HEK293 (cell line): ENCODE measurements at regions not wholly inside any gene's neighbourhood (a gene's known extent, or its start where the extent isn't known, plus 50 kb on each side); places are given as distances from the start of the nearest gene placed in this dataset.
"Not testable (repeated sequence)": the region's sequence is repeated elsewhere in the genome, so short reads cannot be mapped to it uniquely, and the experiment has no call there.

Source experiments
- CTCF ChIA-PET: fragments of 350-600 bp; formaldehyde crosslinking; extraction: SDS; loops from one replicate; lab custom pipeline; 2021; ENCODE audit warnings: antibody characterized with exemption; lab: Yijun Ruan, JAX
- POLR2A ChIA-PET: fragments of 300-600 bp; formaldehyde crosslinking; extraction: SDS; loops from one replicate; lab custom pipeline; 2020; ENCODE audit warnings: antibody characterized with exemption, inconsistent platforms; lab: Yijun Ruan, JAX
- H3K27ac ChIP-seq: fragments of 200-500 bp; sonication (Bioruptor generic); 2 replicates; pipeline ENCODE4 v1.5.1; 2014; ENCODE audit warnings: low read depth, low read length, control low read depth, inconsistent platforms; ENCODE audit errors: extremely low read depth
- H3K36me3 ChIP-seq, 2 experiments: fragments of 200-500 bp in 1 of 2; sonication (Bioruptor generic) in 1 of 2; 1 replicate in 1 of 2; 2 replicates in 1 of 2; pipeline ENCODE4 v1.5.1; 2014 to 2017; ENCODE audit warnings: inconsistent platforms in 2 of 2, low read length in 2 of 2; ENCODE audit not compliant: control insufficient read depth in 2 of 2, insufficient read depth in 1 of 2
- H3K4me1 ChIP-seq: fragments of 200-500 bp; sonication (Bioruptor generic); 2 replicates; pipeline ENCODE4 v1.5.1; 2014; ENCODE audit warnings: mild to moderate bottlenecking, low read length, inconsistent platforms; ENCODE audit not compliant: control insufficient read depth, insufficient read depth
- H3K4me3 ChIP-seq: 2 replicates; pipeline ENCODE4 v1.5.1; 2011; ENCODE audit warnings: low read depth, mild to moderate bottlenecking, control low read depth, low read length, moderate library complexity
- H3K9me3 ChIP-seq: fragments of 200-500 bp; sonication (Bioruptor generic); 2 replicates; pipeline ENCODE4 v1.5.1; 2014; ENCODE audit warnings: low read depth, low read length, inconsistent platforms; ENCODE audit not compliant: control insufficient read depth, insufficient read depth
- HOXA7 ChIP-seq: sonication (generic); formaldehyde crosslinking; IDR thresholded peaks from 2 replicates; pipeline ENCODE4 v1.8.1; 2022; ENCODE audit warnings: missing genetic modification reagents, borderline replicate concordance
- SP2 ChIP-seq: fragments of 450-650 bp; formaldehyde crosslinking; IDR thresholded peaks from 2 replicates; pipeline ENCODE4 v1.5.1; 2016; ENCODE audit warnings: missing biosample characterization, missing genetic modification characterization
- ZFHX2 ChIP-seq: fragments of 450-650 bp; formaldehyde crosslinking; conservative IDR thresholded peaks from 2 replicates; pipeline ENCODE4 v1.5.1; 2016; ENCODE audit warnings: missing biosample characterization, missing genetic modification characterization
- ZFP41 ChIP-seq: fragments of 450-650 bp; formaldehyde crosslinking; IDR thresholded peaks from 2 replicates; pipeline ENCODE4 v1.5.1; 2016; ENCODE audit warnings: missing biosample characterization, missing genetic modification characterization, borderline replicate concordance
- ZFP69B ChIP-seq: fragments of 450-650 bp; formaldehyde crosslinking; IDR thresholded peaks from 2 replicates; pipeline ENCODE4 v1.5.1; 2016; ENCODE audit warnings: missing biosample characterization, missing genetic modification characterization
- ZNF10 ChIP-seq: fragments of 450-650 bp; formaldehyde crosslinking; IDR thresholded peaks from 2 replicates; pipeline ENCODE4 v1.5.1; 2017; ENCODE audit warnings: missing biosample characterization, missing genetic modification characterization
- ZNF132 ChIP-seq: fragments of 450-650 bp; formaldehyde crosslinking; IDR thresholded peaks from 2 replicates; pipeline ENCODE4 v1.5.1; 2017; ENCODE audit warnings: missing biosample characterization, missing genetic modification characterization, borderline replicate concordance
- ZNF221 ChIP-seq: fragments of 450-650 bp; formaldehyde crosslinking; IDR thresholded peaks from 2 replicates; pipeline ENCODE4 v1.5.1; 2017; ENCODE audit warnings: missing biosample characterization, missing genetic modification characterization, borderline replicate concordance
- ZNF223 ChIP-seq: fragments of 450-650 bp; formaldehyde crosslinking; IDR thresholded peaks from 2 replicates; pipeline ENCODE4 v1.5.1; 2016; ENCODE audit warnings: missing biosample characterization, missing genetic modification characterization
- ZNF311 ChIP-seq: fragments of 450-650 bp; formaldehyde crosslinking; IDR thresholded peaks from 2 replicates; pipeline ENCODE4 v1.5.1; 2017; ENCODE audit warnings: missing biosample characterization, missing genetic modification characterization, borderline replicate concordance
- ZNF341 ChIP-seq: fragments of 450-650 bp; formaldehyde crosslinking; IDR thresholded peaks from 2 replicates; pipeline ENCODE4; 2016; ENCODE audit warnings: low read depth, missing biosample characterization, missing genetic modification characterization
- ZNF394 ChIP-seq: fragments of 450-650 bp; formaldehyde crosslinking; IDR thresholded peaks from 2 replicates; pipeline ENCODE4 v1.5.1; 2016; ENCODE audit warnings: missing biosample characterization, missing genetic modification characterization, mild to moderate bottlenecking, moderate library complexity, borderline replicate concordance
- ZNF423 ChIP-seq: fragments of 450-650 bp; formaldehyde crosslinking; IDR thresholded peaks from 2 replicates; pipeline ENCODE4 v1.5.1; 2016; ENCODE audit warnings: missing biosample characterization, missing genetic modification characterization
- ZNF426 ChIP-seq: fragments of 450-650 bp; formaldehyde crosslinking; IDR thresholded peaks from 2 replicates; pipeline ENCODE4 v1.5.1; 2017; ENCODE audit warnings: missing biosample characterization, missing genetic modification characterization, mild to moderate bottlenecking, inconsistent platforms, moderate library complexity
- ZNF560 ChIP-seq: fragments of 450-650 bp; formaldehyde crosslinking; IDR thresholded peaks from 2 replicates; pipeline ENCODE4 v1.5.1; 2017; ENCODE audit warnings: missing biosample characterization, missing genetic modification characterization, borderline replicate concordance
- ZNF677 ChIP-seq: fragments of 450-650 bp; IDR thresholded peaks from 2 replicates; pipeline ENCODE4 v1.5.0; 2018; ENCODE audit warnings: missing biosample characterization, mild to moderate bottlenecking, missing genetic modification characterization, moderate library complexity
- ZNF785 ChIP-seq: fragments of 450-650 bp; formaldehyde crosslinking; IDR thresholded peaks from 2 replicates; pipeline ENCODE4 v1.5.1; 2016; ENCODE audit warnings: missing biosample characterization, missing genetic modification characterization
- ZNF843 ChIP-seq: fragments of 450-650 bp; formaldehyde crosslinking; IDR thresholded peaks from 2 replicates; pipeline ENCODE4 v1.5.1; 2016; ENCODE audit warnings: missing biosample characterization, missing genetic modification characterization
- TF ChIP-seq, protein P1 (sequence below): fragments of 450-650 bp; IDR thresholded peaks from 2 replicates; pipeline ENCODE4 v1.5.1; 2018; ENCODE audit warnings: missing biosample characterization, missing genetic modification characterization
- TF ChIP-seq, protein P2 (sequence below): fragments of 450-650 bp; formaldehyde crosslinking; IDR thresholded peaks from 2 replicates; pipeline ENCODE4 v1.5.1; 2016; ENCODE audit warnings: missing biosample characterization, missing genetic modification characterization
- TF ChIP-seq, protein P3 (sequence below): fragments of 450-650 bp; formaldehyde crosslinking; IDR thresholded peaks from 2 replicates; pipeline ENCODE4 v1.5.1; 2017; ENCODE audit warnings: missing biosample characterization, missing genetic modification characterization
- TF ChIP-seq, protein P4 (sequence below): fragments of 450-650 bp; formaldehyde crosslinking; IDR thresholded peaks from 2 replicates; pipeline ENCODE4 v1.5.1; 2016; ENCODE audit warnings: missing biosample characterization, missing genetic modification characterization, low read depth

DNA sequence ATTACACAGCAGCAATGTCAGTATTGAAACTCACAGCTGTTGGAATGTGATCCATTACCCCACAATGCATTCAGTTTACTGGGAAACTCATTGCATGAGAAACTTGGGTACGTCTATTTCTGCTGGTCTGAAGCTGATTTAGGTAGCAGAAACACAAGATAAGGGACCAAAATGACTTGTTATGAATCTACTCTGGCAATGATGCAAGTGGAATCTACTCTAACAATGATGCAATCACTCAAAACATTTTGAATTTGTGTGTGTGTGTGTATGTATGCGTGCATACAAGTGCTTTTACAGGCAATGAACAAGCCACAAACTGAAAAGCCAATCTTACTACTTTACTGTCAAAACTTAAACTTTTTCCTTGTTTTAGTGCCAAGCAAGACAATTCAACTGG is 406.7 kb downstream of the ADCYAP1 start (continued):
- TF ChIP-seq ZNF223 = no peak
- TF ChIP-seq ZNF785 (tag by site-specific recombination) = no peak
- TF ChIP-seq ZFP69B = no peak
- no peak for TF ChIP-seq ZNF560
- TF ChIP-seq, protein P1, sequence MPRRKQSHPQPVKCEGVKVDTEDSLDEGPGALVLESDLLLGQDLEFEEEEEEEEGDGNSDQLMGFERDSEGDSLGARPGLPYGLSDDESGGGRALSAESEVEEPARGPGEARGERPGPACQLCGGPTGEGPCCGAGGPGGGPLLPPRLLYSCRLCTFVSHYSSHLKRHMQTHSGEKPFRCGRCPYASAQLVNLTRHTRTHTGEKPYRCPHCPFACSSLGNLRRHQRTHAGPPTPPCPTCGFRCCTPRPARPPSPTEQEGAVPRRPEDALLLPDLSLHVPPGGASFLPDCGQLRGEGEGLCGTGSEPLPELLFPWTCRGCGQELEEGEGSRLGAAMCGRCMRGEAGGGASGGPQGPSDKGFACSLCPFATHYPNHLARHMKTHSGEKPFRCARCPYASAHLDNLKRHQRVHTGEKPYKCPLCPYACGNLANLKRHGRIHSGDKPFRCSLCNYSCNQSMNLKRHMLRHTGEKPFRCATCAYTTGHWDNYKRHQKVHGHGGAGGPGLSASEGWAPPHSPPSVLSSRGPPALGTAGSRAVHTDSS = no peak
- no peak for TF ChIP-seq ZNF10 (tag by site-specific recombination)
- TF ChIP-seq ZNF426 (tag by site-specific recombination) = no peak

DNA sequence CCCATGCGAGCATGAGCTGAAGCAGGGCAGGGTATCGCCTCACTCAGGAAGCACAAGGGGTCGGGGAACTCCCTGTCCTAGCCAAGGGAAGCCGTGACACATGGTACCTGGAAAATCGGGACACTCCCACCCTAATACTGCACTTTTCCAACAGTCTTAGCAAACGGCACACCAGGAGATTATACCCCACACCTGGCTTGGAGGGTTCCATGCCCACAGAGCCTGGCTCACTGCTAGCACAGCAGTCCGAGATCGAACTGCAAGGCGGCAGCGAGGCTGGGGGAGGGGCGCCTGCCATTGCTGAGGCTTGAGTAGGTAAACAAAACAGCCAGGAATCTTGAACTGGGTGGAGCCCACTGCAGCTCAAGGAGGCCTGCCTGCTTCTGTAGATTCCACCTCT is 430.7 kb downstream of the ADCYAP1 start:
- H3K4me1 ChIP-seq, POLR2A ChIA-PET, CTCF ChIA-PET, H3K36me3 ChIP-seq, H3K9me3 ChIP-seq, H3K27ac ChIP-seq, H3K4me3 ChIP-seq: not testable (repeated sequence)

DNA sequence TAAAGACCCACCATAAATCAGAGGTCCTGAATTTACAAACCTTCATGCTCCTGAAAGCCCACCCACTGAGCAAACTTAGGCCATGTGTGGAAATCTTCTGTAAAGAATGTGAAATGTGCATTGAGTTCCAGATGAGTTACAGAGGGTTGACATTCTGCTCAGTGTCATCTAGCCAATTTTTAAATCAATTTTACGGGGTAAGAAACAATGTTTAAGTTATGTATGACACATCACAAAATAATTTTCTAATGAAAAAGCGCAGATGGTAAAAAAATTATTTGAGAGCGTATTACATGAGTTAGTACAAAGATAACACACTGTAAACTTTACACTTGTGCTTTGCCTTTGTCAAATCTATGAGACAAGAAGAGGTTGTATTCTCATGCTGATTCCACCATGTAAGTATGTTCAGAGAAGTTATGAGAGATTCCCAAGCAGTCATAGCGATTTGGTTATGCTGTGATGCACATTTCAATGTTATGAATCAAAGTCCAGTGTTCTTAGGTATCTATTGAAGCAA is 446.3 kb downstream of the ADCYAP1 start:
- H3K9me3 ChIP-seq = no peaks in the 10 kb centered on the region
- no peak overlapping the region for H3K4me3 ChIP-seq
- no peak overlapping the region for H3K27ac ChIP-seq
- ChIA-PET CTCF (no interaction called here), POLR2A (no interaction called here)
- no peaks in the 10 kb centered on the region for H3K4me1 ChIP-seq
- TF ChIP-seq, protein P2, sequence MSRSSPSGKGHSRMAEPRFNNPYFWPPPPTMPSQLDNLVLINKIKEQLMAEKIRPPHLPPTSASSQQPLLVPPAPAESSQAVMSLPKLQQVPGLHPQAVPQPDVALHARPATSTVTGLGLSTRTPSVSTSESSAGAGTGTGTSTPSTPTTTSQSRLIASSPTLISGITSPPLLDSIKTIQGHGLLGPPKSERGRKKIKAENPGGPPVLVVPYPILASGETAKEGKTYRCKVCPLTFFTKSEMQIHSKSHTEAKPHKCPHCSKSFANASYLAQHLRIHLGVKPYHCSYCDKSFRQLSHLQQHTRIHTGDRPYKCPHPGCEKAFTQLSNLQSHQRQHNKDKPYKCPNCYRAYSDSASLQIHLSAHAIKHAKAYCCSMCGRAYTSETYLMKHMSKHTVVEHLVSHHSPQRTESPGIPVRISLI (tag by site-specific recombination) = no peak
- TF ChIP-seq HOXA7 (CRISPR knock-in tag) (no peak), ZNF341 (no peak)
- no peaks in the 10 kb centered on the region for H3K36me3 ChIP-seq

DNA sequence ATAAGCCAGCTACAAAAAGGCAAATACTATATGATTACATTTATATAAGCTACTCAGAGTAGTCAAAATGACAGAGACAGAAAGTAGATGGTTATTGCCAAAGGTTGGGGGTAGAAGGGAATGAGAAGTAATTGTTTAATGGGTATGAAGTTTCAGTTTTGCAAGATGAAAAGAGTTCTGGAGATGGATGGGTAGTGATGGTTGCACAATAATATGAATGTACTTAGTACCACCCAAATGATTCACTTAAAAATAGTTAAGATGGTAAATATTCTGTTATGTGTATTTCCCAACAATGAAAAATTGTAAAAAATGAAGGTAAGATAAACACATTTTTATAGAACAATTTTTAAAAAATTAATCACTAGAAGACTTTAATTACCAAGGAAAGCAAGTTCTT is 448.4 kb downstream of the ADCYAP1 start:
- no peak overlapping the region for H3K27ac ChIP-seq
- CTCF ChIA-PET = no interaction called here
- H3K4me1 ChIP-seq = no peaks in the 10 kb centered on the region
- no peak for TF ChIP-seq ZNF394 (tag by site-specific recombination)
- no peak for TF ChIP-seq SP2 (tag by site-specific recombination)
- no peak overlapping the region for H3K4me3 ChIP-seq
- no peaks in the 10 kb centered on the region for H3K9me3 ChIP-seq
- POLR2A ChIA-PET = no interaction called here
- no peaks in the 10 kb centered on the region for H3K36me3 ChIP-seq

DNA sequence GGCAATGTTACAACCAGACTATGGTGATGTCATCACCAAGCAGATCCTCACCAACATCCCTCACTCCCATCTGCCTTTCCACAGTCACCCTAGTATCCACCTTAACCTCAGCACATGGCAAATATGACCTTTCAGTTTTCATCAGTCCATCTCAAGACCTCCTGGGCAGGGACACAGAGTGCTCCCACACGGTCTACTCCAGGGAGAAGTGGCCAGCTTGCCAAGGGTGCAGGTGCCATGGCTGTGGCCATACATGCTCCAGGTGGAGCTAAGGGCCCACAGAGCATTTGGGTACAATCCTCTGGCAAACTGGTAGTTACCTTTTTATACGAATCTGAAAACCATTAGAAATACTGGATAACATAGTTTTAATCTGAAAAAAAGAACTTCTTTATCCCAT is 453.1 kb downstream of the ADCYAP1 start:
- Histone ChIP-seq H3K4me3 (no peak overlapping the region), H3K4me1 (no peaks in the 10 kb centered on the region), H3K27ac (no peak overlapping the region), H3K9me3 (no peaks in the 10 kb centered on the region), H3K36me3 (no peaks in the 10 kb centered on the region)
- CTCF ChIA-PET = no interaction called here
- POLR2A ChIA-PET = no interaction called here
- TF ChIP-seq ZNF843 (tag by site-specific recombination) (no peak), ZFP41 (no peak), ZNF423 (tag by site-specific recombination) (no peak), ZNF132 (tag by site-specific recombination) (no peak), ZNF311 (tag by site-specific recombination) (no peak), ZFHX2 (tag by site-specific recombination) (no peak), ZNF221 (tag by site-specific recombination) (no peak), ZNF677 (tag by site-specific recombination) (no peak)
- TF ChIP-seq, protein P3, sequence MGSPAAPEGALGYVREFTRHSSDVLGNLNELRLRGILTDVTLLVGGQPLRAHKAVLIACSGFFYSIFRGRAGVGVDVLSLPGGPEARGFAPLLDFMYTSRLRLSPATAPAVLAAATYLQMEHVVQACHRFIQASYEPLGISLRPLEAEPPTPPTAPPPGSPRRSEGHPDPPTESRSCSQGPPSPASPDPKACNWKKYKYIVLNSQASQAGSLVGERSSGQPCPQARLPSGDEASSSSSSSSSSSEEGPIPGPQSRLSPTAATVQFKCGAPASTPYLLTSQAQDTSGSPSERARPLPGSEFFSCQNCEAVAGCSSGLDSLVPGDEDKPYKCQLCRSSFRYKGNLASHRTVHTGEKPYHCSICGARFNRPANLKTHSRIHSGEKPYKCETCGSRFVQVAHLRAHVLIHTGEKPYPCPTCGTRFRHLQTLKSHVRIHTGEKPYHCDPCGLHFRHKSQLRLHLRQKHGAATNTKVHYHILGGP (tag by site-specific recombination) = no peak
- TF ChIP-seq, protein P4, sequence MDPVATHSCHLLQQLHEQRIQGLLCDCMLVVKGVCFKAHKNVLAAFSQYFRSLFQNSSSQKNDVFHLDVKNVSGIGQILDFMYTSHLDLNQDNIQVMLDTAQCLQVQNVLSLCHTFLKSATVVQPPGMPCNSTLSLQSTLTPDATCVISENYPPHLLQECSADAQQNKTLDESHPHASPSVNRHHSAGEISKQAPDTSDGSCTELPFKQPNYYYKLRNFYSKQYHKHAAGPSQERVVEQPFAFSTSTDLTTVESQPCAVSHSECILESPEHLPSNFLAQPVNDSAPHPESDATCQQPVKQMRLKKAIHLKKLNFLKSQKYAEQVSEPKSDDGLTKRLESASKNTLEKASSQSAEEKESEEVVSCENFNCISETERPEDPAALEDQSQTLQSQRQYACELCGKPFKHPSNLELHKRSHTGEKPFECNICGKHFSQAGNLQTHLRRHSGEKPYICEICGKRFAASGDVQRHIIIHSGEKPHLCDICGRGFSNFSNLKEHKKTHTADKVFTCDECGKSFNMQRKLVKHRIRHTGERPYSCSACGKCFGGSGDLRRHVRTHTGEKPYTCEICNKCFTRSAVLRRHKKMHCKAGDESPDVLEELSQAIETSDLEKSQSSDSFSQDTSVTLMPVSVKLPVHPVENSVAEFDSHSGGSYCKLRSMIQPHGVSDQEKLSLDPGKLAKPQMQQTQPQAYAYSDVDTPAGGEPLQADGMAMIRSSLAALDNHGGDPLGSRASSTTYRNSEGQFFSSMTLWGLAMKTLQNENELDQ (tag by site-specific recombination) = no peak
